H1 (cell line): ENCODE measurements at regions not wholly inside any gene's neighbourhood (a gene's known extent, or its start where the extent isn't known, plus 50 kb on each side); places are given as distances from the start of the nearest gene placed in this dataset.

Source experiments
- CHD1 ChIP-seq: IDR thresholded peaks from 2 replicates; pipeline ENCODE4 v1.6.1; 2012; ENCODE audit warnings: low read depth, low read length, improper control_type of control experiment
- CTCF ChIP-seq, 3 experiments: IDR thresholded peaks; 1 replicate in 2 of 3; 2 replicates in 1 of 3; pipeline versions ENCODE4 v1.5.1 to v1.6.1; 2011; ENCODE audit warnings: low read length in 3 of 3, mild to moderate bottlenecking in 3 of 3, inconsistent platforms in 2 of 3, low read depth in 1 of 3, moderate library complexity in 1 of 3; ENCODE audit not compliant: insufficient read depth in 1 of 3; ENCODE audit errors: control extremely low read depth in 1 of 3
- EGR1 ChIP-seq: IDR thresholded peaks from 2 replicates; pipeline ENCODE4 v1.6.1; 2011; ENCODE audit warnings: low read depth, low read length, borderline replicate concordance
- JUND ChIP-seq: IDR thresholded peaks from 2 replicates; pipeline ENCODE4 v1.6.1; 2011; ENCODE audit warnings: mild to moderate bottlenecking, improper control_type of control experiment, low read length
- POLR2A ChIP-seq, 2 experiments: IDR thresholded peaks; 1 replicate in 1 of 2; 2 replicates in 1 of 2; pipeline ENCODE4 v1.6.1; 2011; ENCODE audit warnings: low read depth in 2 of 2, low read length in 2 of 2, mild to moderate bottlenecking in 2 of 2; ENCODE audit errors: control extremely low read depth in 1 of 2
- RAD21 ChIP-seq, 2 experiments: IDR thresholded peaks in 1 of 2; conservative IDR thresholded peaks in 1 of 2; 2 replicates each; pipeline ENCODE4 v1.6.1; 2011; ENCODE audit warnings: low read depth in 2 of 2, low read length in 2 of 2, improper control_type of control experiment in 1 of 2, inconsistent platforms in 1 of 2, mild to moderate bottlenecking in 1 of 2, moderate library complexity in 1 of 2
- RFX5 ChIP-seq: IDR thresholded peaks from 2 replicates; pipeline ENCODE4 v1.6.1; 2011; ENCODE audit warnings: low read depth, low read length, improper control_type of control experiment, borderline replicate concordance
- TF ChIP-seq, protein P1 (sequence below): IDR thresholded peaks from 2 replicates; pipeline ENCODE4 v1.6.1; 2011; ENCODE audit warnings: low read depth, mild to moderate bottlenecking, low read length; ENCODE audit not compliant: insufficient read depth
- TF ChIP-seq, protein P2 (sequence below): IDR thresholded peaks from 2 replicates; pipeline ENCODE4 v1.6.1; 2011; ENCODE audit warnings: low read length, improper control_type of control experiment

- TF ChIP-seq, protein P1, sequence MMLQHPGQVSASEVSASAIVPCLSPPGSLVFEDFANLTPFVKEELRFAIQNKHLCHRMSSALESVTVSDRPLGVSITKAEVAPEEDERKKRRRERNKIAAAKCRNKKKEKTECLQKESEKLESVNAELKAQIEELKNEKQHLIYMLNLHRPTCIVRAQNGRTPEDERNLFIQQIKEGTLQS = no peak
- TF ChIP-seq CTCF (IDR thresholded peaks at IDR 0.05; ENCODE audit: control extremely low read depth in 1 of 3, insufficient read depth in 1 of 3, low read depth in 1 of 3, low read length in 3 of 3) (no peak), POLR2A (IDR thresholded peaks at IDR 0.05; ENCODE audit: control extremely low read depth in 1 of 2, low read depth in 2 of 2, low read length in 2 of 2) (no peak), EGR1 (no peak), RAD21 (IDR thresholded peaks at IDR 0.05 in 1 of 2, conservative IDR thresholded peaks at IDR 0.05 in 1 of 2; ENCODE audit: low read depth in 2 of 2, low read length in 2 of 2) (no peak), CHD1 (no peak), JUND (no peak), RFX5 (no peak)
- TF ChIP-seq, protein P2, sequence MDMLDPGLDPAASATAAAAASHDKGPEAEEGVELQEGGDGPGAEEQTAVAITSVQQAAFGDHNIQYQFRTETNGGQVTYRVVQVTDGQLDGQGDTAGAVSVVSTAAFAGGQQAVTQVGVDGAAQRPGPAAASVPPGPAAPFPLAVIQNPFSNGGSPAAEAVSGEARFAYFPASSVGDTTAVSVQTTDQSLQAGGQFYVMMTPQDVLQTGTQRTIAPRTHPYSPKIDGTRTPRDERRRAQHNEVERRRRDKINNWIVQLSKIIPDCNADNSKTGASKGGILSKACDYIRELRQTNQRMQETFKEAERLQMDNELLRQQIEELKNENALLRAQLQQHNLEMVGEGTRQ = no peak
Observed at GRCh38 chr17:72512649-72513556, 392.1 kb downstream of the SOX9 start.
